K562 (cell line): ENCODE measurements at regions not wholly inside any gene's neighbourhood (a gene's known extent, or its start where the extent isn't known, plus 50 kb on each side); places are given as distances from the start of the nearest gene placed in this dataset.

Experiments
- ATAC-seq: fragments of 200-7000 bp; cut with Tn5 transposase; 3 replicates; pipeline ENCODE4 v1.9.1; 2020; ENCODE audit warnings: moderate library complexity
- BruUV-seq: library from RNA; stranded (reverse); fragments of 400-500 nt; replicated peaks from 2 replicates; lab custom pipeline; 2021; lab: Mats Ljungman, UMichigan
- CTCF ChIA-PET: fragments of 300-600 bp; formaldehyde crosslinking; extraction: SDS; loops from one replicate; lab custom pipeline; 2021; ENCODE audit warnings: low intra/inter-chr PET ratio; lab: Yijun Ruan, JAX
- POLR2A ChIA-PET: fragments of 300-600, 350-650 bp; sonication (Branson Sonifier 250); formaldehyde crosslinking; extraction: SDS; loops from one replicate; lab custom pipeline; 2021; ENCODE audit warnings: antibody characterized with exemption, inconsistent platforms; lab: Yijun Ruan, JAX
- DNase-seq, 4 experiments: peaks; one replicate each; pipeline versions ENCODE4 v3.0.0 to v3.0.0-alpha.2; 2011 to 2018; ENCODE audit warnings: low spot score in 3 of 4, mixed read lengths in 3 of 4; ENCODE audit errors: extremely low read depth in 1 of 4
- FAIRE-seq: peaks from 2 replicates; lab custom pipeline; 2011; peaks lifted over from hg19 to GRCh38; lab: Jason Lieb, UNC
- H2AFZ ChIP-seq: 2 replicates; pipeline ENCODE4 v1.6.0; 2011; ENCODE audit warnings: low read depth, low read length, control low read depth, inconsistent platforms
- H3K27ac ChIP-seq: fragments of 200-600 bp; 3 replicates; pipeline ENCODE4 v1.8.0; 2011; ENCODE audit warnings: low read depth, mild to moderate bottlenecking, control low read depth, inconsistent platforms, low read length, moderate library complexity, mixed read lengths; ENCODE audit errors: extremely low read depth
- H3K27me3 ChIP-seq, 2 experiments: fragments of 300-600 bp in 1 of 2; 2 replicates in 1 of 2; 3 replicates in 1 of 2; pipeline versions ENCODE4 v1.6.0 to v1.8.0; 2011; ENCODE audit warnings: inconsistent platforms in 2 of 2, low read length in 2 of 2, mild to moderate bottlenecking in 1 of 2, mixed read lengths in 1 of 2, moderate library complexity in 1 of 2; ENCODE audit not compliant: control insufficient read depth in 2 of 2, insufficient read depth in 2 of 2
- H3K36me3 ChIP-seq: fragments of 300-600 bp; 3 replicates; pipeline ENCODE4 v1.8.0; 2011; ENCODE audit warnings: mild to moderate bottlenecking, low read length, inconsistent platforms; ENCODE audit not compliant: control insufficient read depth, insufficient read depth
- H3K4me1 ChIP-seq, 2 experiments: fragments of 200-600 bp in 1 of 2; replicated peaks in 1 of 2; 2 replicates in 1 of 2; 3 replicates in 1 of 2; pipeline versions ENCODE4 v1.5.1 to v1.8.0; 2011; ENCODE audit warnings: inconsistent platforms in 2 of 2, low read length in 2 of 2, mild to moderate bottlenecking in 1 of 2, mixed read lengths in 1 of 2, moderate library complexity in 1 of 2; ENCODE audit not compliant: control insufficient read depth in 2 of 2, insufficient read depth in 2 of 2
- H3K4me2 ChIP-seq: 2 replicates; pipeline ENCODE4 v1.6.1; 2011; ENCODE audit warnings: low read length, control low read depth, inconsistent platforms, mixed read lengths; ENCODE audit not compliant: insufficient read depth
- H3K4me3 ChIP-seq: fragments of 200-600 bp; sonication (generic), shearing (Covaris generic); 2 replicates; pipeline ENCODE4 v1.5.1; 2016; ENCODE audit warnings: control low read depth, inconsistent platforms
- H3K79me2 ChIP-seq: fragments of 200-600 bp; 3 replicates; pipeline ENCODE4 v1.8.0; 2011; ENCODE audit warnings: low read length, inconsistent platforms; ENCODE audit not compliant: control insufficient read depth, insufficient read depth
- H3K9ac ChIP-seq, 2 experiments: 2 replicates each; pipeline versions ENCODE4 v1.6.0 to v1.6.1; 2011; ENCODE audit warnings: low read depth in 2 of 2, low read length in 2 of 2, control low read depth in 1 of 2, inconsistent platforms in 1 of 2, mild to moderate bottlenecking in 1 of 2, mixed read lengths in 1 of 2; ENCODE audit not compliant: insufficient read depth in 1 of 2
- H3K9me1 ChIP-seq: one replicate; pipeline ENCODE4 v1.6.0; 2011; ENCODE audit warnings: inconsistent platforms, mild to moderate bottlenecking, low read length, moderate library complexity; ENCODE audit not compliant: control insufficient read depth, insufficient read depth
- H3K9me3 ChIP-seq: replicated peaks from 2 replicates; pipeline ENCODE4 v1.5.1; 2011; ENCODE audit warnings: low read depth, low read length, inconsistent platforms; ENCODE audit not compliant: control insufficient read depth, insufficient read depth
- H4K20me1 ChIP-seq: replicated peaks from 2 replicates; pipeline ENCODE4 v1.6.1; 2011; ENCODE audit warnings: low read length, inconsistent platforms, mixed read lengths; ENCODE audit not compliant: control insufficient read depth, insufficient read depth
- EP300 ChIP-seq: IDR thresholded peaks from 2 replicates; pipeline ENCODE4 v1.6.1; 2012; ENCODE audit warnings: low read length, improper control_type of control experiment
- KHSRP ChIP-seq: fragments of 450-650 bp; IDR thresholded peaks from 2 replicates; pipeline ENCODE4 v1.6.1; 2017
- NCOA1 ChIP-seq: fragments of 450-650 bp; IDR thresholded peaks from 2 replicates; pipeline ENCODE4 v1.6.1; 2016; ENCODE audit warnings: low read depth
- PHB ChIP-seq: fragments of 250-450 bp; sonication (Bioruptor Pico); IDR thresholded peaks from 2 replicates; pipeline ENCODE4 v1.5.0; 2021
- SAFB2 ChIP-seq: fragments of 200-400 bp; formaldehyde crosslinking; IDR thresholded peaks from 2 replicates; pipeline ENCODE4 v1.6.1; 2018; ENCODE audit warnings: borderline replicate concordance, low read length, low read depth, moderate library complexity; ENCODE audit not compliant: severe bottlenecking
- ZBTB2 ChIP-seq: fragments of 450-650 bp; IDR thresholded peaks from 2 replicates; pipeline ENCODE4 v1.6.1; 2016; ENCODE audit warnings: antibody characterized with exemption
- ZNF263 ChIP-seq: sonication (generic); formaldehyde crosslinking; IDR thresholded peaks from 2 replicates; pipeline ENCODE4 v1.8.0; 2022; ENCODE audit warnings: mild to moderate bottlenecking, missing genetic modification reagents, borderline replicate concordance
- ZNF274 ChIP-seq: IDR thresholded peaks from 2 replicates; pipeline ENCODE4 v1.6.1; 2011; ENCODE audit warnings: low read depth, mild to moderate bottlenecking, low read length, moderate library complexity, borderline replicate concordance
- ZNF507 ChIP-seq: conservative IDR thresholded peaks from 2 replicates; pipeline ENCODE4 v1.6.1; 2017; ENCODE audit warnings: missing genetic modification characterization, missing compliant biosample characterization
- ZNF589 ChIP-seq: fragments of 200-800 bp; sonication (Bioruptor generic); IDR thresholded peaks from 2 replicates; pipeline ENCODE4 v1.6.1; 2016; ENCODE audit warnings: low read depth, missing genetic modification characterization, missing compliant biosample characterization
- ZNF639 ChIP-seq, 2 experiments: fragments of 200-800 bp in 1 of 2; sonication (Bioruptor generic) in 1 of 2; sonication (generic) in 1 of 2; formaldehyde crosslinking in 1 of 2; IDR thresholded peaks in 1 of 2; conservative IDR thresholded peaks in 1 of 2; 2 replicates each; pipeline versions ENCODE4 v1.5.0 to v1.6.1; 2016 to 2020; ENCODE audit warnings: missing compliant biosample characterization in 1 of 2, missing genetic modification characterization in 1 of 2, missing genetic modification reagents in 1 of 2
- WGBS: fragments of 100-300 bp; shearing (Covaris generic); methylation state at CpG from one replicate; pipeline ENCODE4 v1.1.6; 2016; ENCODE audit warnings: low coverage, mixed read lengths; ENCODE audit not compliant: insufficient coverage; ENCODE audit errors: missing lambda C conversion rate; 5-methylcytosine and 5-hydroxymethylcytosine counted together
- in situ Hi-C: fragments of 300-500 bp; cut with MboI; formaldehyde crosslinking; loops from 4 replicates; pipeline ENCODE4 v1.15.0; 2018; ENCODE audit warnings: inconsistent platforms, mixed read lengths
- intact Hi-C: fragments of 100-400 bp; cut with micrococcal nuclease; formaldehyde crosslinking; loops from 2 replicates; pipeline ENCODE4 v1.14.2; 2022

- in situ Hi-C loops: no loop called here
- H3K4me3 ChIP-seq: no peak overlapping the region
- no peaks in the 10 kb centered on the region for H4K20me1 ChIP-seq
- no peaks in the 10 kb centered on the region for H3K4me1 ChIP-seq
- ATAC-seq (no peak), DNase-seq (no peak), FAIRE-seq (no peak)
- no peaks in the 10 kb centered on the region for H3K9me1 ChIP-seq
- WGBS: 0% methylated on average over 1 of the region's 1 CpG
- no TSS peak for BruUV-seq
- CTCF ChIA-PET: no interaction called here
- no peak for TF ChIP-seq ZNF263
- no peak for TF ChIP-seq ZNF589
- no peak for TF ChIP-seq ZBTB2
- no peak for TF ChIP-seq SAFB2
- no peak for TF ChIP-seq EP300
- TF ChIP-seq ZNF639 (CRISPR knock-in tag; conservative IDR thresholded peaks at IDR 0.05 in 1 of 2, IDR thresholded peaks at IDR 0.05 in 1 of 2): no peak
- TF ChIP-seq PHB: no peak
- no peak for TF ChIP-seq ZNF274
- no peak for TF ChIP-seq KHSRP
- no peak for TF ChIP-seq ZNF507
- no peak for TF ChIP-seq NCOA1
- no peak overlapping the region for H3K27ac ChIP-seq
- no peak overlapping the region for H3K9ac ChIP-seq
- no peak overlapping the region for H2AFZ ChIP-seq
- POLR2A ChIA-PET: interaction anchor here (0.5 kb wide), 1 partner anchor 49 kb away, joined by 3 read pairs; no protein-coding TSS in a partner anchor
- no peaks in the 10 kb centered on the region for H3K27me3 ChIP-seq
- H3K9me3 ChIP-seq: no peaks in the 10 kb centered on the region
- no peaks in the 10 kb centered on the region for H3K79me2 ChIP-seq
- intact Hi-C loops: no loop called here
- H3K4me2 ChIP-seq: no peak overlapping the region
- H3K36me3 ChIP-seq: no peaks in the 10 kb centered on the region
These were observed 200.2 kb upstream of the PHYHIPL start for GRCh38 chr10:58976254-58976653.
